ENCODE measurements at regions not wholly inside any gene's neighbourhood (a gene's known extent, or its start where the extent isn't known, plus 50 kb on each side); places are given as distances from the start of the nearest gene placed in this dataset.

GRCh38 chr3:137061186-137061585 lies 103.4 kb downstream of the IL20RB start:
- no peak for DNase-seq

- DNase-seq = no peak
Observed at GRCh38 chr3:137062250-137062649, 104.5 kb downstream of the IL20RB start.

DNA sequence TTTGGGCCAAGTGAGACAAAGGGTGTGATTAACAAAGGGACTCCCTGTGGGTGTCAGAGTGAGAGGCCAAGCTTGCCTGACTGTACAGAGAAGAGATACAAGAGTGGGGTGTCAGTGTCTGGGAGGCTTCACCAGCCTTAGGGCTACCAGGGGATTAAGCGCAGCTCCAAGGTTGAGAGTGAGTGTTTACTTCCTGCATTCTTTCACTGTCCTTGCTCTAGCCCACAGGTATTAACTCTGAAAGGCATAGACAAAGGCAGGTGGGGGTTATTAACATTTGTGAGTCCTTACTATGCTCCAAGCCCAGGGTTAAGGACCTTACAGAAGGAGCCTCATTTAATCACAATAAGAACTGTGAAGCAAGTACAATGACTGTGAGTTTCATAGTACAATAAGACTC lies 107.6 kb downstream of the IL20RB start:
- DNase-seq = no peak

DNA sequence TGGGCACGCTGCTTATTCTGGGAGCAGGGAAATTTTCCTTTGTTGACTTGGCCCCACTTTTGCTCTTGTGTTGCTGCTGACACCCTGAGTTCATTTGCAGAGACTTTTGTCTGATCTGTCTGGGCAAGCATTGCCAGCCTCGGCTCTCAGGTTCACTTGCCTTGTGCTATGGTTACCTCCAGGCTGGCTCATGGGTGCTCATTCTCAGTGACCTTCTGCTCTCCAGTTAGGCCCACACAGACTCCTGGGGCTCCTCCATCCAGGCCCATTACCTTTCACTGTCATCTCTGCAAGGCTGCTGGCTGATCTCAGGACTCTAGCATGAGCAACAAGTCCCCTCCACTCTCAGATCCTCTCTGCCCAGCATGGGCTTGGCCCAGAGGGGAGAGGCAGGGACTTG lies 108.3 kb downstream of the IL20RB start:
- no peak for DNase-seq

- DNase-seq = no peak
Observed at GRCh38 chr3:137071104-137071503, 113.3 kb downstream of the IL20RB start.

DNA sequence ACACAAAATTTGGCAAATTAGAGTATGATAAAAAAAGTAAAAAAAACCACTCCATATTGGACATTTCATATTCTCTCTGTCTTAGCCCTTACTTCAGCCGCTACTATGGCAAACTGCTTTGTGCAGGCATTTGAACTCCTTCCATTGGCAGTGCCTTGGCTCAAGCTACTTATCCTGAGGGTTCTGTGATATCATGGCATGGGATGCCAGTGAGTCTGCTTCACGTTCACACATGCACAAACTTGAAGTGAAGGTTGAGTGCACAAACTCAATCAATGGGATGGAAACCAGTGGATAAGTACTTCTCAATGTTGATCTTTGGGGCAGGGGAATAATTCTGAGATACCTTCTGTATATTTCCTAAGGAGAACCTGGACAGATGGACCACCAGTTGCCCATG lies 117.2 kb downstream of the IL20RB start:
- no peak for DNase-seq

DNA sequence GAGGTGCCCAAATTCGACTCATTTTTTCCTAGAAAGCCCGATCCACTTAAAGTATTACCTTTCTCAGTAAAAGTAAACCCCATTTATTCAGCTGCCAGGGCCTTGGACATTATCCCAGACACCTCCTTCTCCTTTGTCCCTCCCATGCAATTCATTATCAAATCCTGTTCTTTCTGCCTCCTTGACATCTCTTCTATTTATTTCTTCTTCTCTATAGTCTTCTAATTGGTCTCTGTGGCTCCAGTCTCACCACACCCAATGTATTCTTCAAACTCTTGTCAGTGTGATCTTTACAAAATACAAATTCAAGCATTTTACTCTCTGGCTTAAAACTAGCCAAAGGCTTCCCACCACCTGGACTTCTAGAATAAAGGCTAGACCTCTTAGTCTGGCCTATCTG lies 120.3 kb downstream of the IL20RB start:
- DNase-seq = no peak

DNA sequence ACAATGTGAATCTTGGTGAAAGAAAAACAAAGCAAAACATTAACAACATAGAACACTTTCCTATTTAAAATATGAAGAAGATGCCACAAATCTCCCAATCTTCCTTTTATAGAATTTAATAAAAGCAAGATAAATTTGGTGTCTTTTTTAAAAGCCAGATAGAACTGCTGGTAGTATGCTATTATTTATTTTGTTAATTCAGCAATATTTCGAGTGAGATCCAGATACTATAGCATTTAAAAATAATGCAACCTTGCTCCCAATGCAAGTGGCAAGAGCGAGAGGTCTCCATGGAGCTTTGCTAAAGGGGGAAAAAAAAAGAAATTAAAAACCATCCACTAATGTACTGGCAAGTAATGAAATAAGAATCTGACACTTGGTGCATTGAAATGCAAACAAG lies 121.8 kb downstream of the IL20RB start:
- no peak for DNase-seq

DNA sequence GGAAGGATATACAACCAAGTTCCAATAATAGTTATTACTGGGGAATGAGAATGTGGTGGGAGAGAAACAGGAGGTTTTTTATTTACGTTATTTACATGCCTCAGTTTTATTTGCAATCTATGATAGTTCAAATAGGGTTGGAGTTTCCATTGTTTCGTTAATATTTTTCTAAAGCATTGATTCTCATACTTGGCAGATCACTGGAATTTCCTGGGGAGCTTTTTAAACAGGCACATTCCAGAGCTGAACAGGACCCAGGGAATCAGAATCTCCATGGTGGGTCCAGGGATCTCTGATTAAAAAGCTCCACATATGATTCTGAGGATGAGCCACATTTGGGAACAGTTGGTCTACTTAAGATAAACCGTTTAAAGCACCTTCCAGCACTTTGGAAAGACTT lies 123.9 kb downstream of the IL20RB start:
- DNase-seq = no peak

- no peak for DNase-seq
Observed at GRCh38 chr3:137082763-137083162, 125.0 kb downstream of the IL20RB start.

- no peak for DNase-seq
Observed at GRCh38 chr3:137083332-137083731, 125.5 kb downstream of the IL20RB start.

GRCh38 chr3:137084586-137084985 lies 126.8 kb downstream of the IL20RB start:
- DNase-seq = no peak

- DNase-seq = no peak
Observed at GRCh38 chr3:137097386-137097785, 139.6 kb downstream of the IL20RB start.

DNA sequence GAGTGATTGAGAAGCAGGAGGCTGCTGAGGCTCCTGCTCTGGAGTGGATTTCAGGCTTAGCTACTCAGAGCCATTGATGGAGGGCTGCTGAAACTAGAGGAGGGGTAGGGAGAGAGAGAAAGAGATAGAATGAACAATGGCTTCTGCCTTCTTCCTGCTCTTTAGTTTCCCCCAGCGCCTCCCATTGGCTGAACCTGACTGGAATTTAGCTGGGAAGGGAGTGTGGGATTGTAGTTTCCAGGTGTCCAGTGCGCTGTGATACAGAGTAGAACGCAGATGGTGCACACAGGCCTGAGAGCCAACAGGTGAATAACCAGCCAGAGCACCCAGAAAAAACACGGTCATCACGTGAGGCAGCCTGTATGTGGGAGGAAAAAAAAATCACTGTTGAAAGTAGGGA lies 140.1 kb downstream of the IL20RB start:
- no peak for DNase-seq

GRCh38 chr3:137099364-137100219 lies 141.8 kb downstream of the IL20RB start:
- no peak for DNase-seq

GRCh38 chr3:137100326-137100725 lies 142.5 kb downstream of the IL20RB start:
- no peak for DNase-seq

DNA sequence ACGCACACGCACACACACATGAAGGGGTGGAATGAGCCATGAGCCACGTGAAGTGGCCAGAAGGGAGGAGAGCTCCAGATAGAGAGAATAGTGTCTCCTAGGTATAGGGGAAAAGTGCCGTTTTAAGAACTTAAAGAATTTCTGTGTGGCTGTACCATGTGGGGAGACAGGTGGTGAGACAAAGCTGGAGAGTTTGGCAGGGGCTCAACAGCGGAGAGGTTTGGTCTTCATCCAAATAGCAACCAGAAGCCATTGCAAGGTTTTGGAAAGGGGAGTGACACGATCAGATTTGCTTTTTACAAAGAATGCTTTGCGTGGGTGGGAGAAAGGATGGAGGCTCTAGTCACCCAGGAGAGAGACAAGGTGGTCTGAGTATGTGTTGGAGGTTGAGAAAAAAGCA lies 146.0 kb downstream of the IL20RB start:
- no peak for DNase-seq

DNA sequence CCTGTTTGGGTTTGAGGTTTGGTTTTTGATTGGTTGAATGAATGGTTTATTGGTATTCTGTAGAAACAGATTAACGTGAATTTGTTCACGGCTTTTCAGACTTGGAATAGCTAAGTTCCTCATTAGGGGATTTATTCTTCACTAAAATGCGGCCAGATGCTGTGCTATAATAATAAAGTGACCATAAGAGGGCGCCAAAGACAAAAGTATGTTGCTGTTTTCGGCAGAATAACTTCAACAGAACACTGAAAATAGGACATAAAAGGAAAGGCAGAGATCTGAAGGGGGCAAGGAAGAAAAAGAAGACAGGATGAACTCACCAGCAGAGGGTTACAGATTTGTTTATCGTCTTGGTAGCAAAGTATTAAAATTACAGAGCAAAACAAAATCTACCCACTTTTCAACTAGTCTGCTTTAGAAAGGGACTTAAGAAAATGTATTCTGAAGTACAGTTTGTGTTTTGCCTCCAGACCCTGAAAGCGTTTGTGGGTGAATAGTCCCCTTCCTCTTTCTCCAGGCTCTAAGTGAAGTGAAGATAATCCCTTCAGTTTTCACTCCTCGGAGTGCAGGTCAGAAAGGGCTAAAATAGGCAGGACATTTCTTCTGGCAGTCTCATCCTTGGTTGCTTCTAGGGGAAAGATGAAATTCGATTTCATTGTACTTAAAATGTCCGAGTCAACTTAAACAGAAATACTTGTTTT lies 147.6 kb downstream of the IL20RB start:
- DNase-seq = peak in 8 of 56 donors; percentile 2 to 73 (median 18)

DNA sequence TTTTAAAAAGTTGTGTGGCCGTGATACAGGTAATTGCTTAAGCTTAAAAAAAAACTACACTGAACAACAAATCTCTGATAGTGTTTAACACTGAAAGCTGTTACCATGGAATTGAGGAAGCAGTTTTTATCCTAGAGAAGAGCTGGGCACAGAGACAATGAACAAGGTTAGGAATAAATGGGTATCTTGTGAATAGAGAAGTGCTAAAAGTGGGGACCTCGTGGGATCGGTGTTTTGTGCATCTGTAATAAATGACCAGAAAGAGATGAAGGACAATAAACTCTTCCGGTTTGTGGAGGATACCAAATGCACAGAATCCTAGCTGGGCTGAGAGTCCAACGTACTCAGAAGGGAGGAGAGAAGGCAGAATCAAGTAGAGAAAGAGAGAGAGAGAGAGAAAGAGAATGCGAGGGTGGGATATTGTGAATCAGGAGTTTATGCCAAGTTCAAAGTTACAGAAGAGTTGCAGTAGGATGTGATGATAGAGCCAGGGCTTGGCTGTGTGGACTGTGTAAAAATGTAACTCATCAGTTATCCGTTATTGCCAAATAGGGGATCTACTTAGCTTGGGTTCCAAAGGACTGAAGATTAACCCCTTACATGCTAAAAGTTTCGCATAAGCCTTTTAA lies 148.9 kb downstream of the IL20RB start:
- DNase-seq = no peak

GRCh38 chr3:137108699-137109440 lies 151.1 kb downstream of the IL20RB start:
- no peak for DNase-seq

DNA sequence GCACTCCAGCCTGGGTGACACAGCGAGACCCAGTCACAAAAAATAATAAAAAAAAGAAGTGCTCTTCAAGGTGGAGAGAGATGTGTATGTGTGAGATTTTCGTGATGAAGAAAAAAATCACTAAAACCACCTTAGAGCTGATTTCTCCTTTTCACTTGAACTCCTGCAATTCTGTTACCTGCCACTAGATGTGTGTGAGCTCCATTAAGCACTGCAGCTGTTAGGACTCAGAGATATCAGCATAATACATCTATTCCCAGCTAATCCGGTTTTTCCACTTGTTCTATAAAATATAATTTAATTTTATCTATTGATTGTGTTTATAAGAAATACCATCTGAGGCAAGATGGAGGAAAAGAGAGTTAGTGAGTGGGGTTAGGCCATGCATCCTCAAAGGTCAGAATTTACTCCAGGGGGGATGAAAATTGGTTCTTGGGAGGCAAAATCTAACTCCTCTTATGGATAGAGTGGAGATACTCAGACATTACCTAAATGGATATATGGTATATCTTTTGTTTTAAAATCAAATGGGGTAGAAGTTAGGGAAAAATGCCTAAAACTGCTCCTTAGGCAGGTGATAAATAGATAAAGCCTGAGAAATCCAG lies 152.7 kb downstream of the IL20RB start:
- DNase-seq = no peak

All from amygdala (tissue), 56 donors.